ENCODE measurements at regions not wholly inside any gene's neighbourhood (a gene's known extent, or its start where the extent isn't known, plus 50 kb on each side); places are given as distances from the start of the nearest gene placed in this dataset.

DNA sequence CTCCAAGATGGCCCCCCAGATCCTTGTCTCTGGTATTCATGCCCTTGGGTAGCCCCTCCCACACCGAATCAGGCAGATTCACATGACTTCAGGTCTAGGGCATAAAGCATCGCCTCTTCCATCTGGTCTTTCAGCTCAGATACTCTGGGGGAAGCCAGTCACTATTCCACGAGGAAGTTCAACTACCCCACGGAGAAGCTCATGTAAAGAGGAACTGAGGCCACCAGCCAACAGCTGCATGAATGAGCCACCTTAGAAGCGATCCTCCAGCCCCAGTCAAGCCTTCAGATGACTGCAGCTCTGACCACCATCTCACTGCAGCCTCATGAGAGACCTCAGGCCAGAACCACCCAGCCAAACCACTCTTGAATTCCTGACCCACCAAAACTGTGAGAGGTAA is 54.1 kb downstream of the SOCS3 start:
- TF ChIP-seq POLR2AphosphoS5 (IDR thresholded peaks at IDR 0.05): no peak
- TF ChIP-seq, protein P1, sequence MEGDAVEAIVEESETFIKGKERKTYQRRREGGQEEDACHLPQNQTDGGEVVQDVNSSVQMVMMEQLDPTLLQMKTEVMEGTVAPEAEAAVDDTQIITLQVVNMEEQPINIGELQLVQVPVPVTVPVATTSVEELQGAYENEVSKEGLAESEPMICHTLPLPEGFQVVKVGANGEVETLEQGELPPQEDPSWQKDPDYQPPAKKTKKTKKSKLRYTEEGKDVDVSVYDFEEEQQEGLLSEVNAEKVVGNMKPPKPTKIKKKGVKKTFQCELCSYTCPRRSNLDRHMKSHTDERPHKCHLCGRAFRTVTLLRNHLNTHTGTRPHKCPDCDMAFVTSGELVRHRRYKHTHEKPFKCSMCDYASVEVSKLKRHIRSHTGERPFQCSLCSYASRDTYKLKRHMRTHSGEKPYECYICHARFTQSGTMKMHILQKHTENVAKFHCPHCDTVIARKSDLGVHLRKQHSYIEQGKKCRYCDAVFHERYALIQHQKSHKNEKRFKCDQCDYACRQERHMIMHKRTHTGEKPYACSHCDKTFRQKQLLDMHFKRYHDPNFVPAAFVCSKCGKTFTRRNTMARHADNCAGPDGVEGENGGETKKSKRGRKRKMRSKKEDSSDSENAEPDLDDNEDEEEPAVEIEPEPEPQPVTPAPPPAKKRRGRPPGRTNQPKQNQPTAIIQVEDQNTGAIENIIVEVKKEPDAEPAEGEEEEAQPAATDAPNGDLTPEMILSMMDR (IDR thresholded peaks at IDR 0.05): no peak
- TF ChIP-seq POLR2A (IDR thresholded peaks at IDR 0.05): no peak
